ENCODE measurements at regions not wholly inside any gene's neighbourhood (a gene's known extent, or its start where the extent isn't known, plus 50 kb on each side); places are given as distances from the start of the nearest gene placed in this dataset.

DNA sequence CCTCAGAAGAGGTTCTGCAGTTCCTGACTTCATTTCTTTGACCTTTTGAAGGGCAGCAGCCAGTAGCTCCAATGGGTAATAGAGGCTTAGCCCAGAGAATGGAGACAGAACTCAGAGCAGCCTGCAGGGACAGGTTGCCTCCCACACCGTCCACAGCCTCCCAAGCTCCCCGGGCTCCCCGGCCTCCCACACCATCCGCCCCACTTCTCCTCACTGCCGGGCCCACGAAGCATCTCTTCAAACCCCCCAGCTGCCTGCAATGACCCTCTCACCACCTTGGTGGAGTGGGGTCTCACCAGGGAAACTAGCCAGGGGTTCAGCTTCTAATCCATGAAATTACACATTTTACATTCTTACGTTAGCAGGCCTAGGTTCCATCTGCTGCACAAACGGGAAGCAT lies 652.0 kb upstream of the SALL3 start:
- no peaks in the 10 kb centered on the region for H4K20me1 ChIP-seq (ENCODE audit: control insufficient read depth, extremely low read depth, insufficient read depth, low read length)
- no peaks in the 10 kb centered on the region for H3K9me3 ChIP-seq (ENCODE audit: control insufficient read depth, insufficient read depth, low read depth, low read length)
- H3K36me3 ChIP-seq (ENCODE audit: control insufficient read depth, insufficient read depth, low read length): no peaks in the 10 kb centered on the region
- no peak overlapping the region for H3K4me3 ChIP-seq (replicated peaks in 1 of 4; ENCODE audit: control extremely low read depth in 1 of 4, insufficient read depth in 1 of 4, low read depth in 3 of 4, low read length in 4 of 4)
- H3K4me1 ChIP-seq (ENCODE audit: control insufficient read depth, extremely low read depth, insufficient read depth, low read length): no peaks in the 10 kb centered on the region
- no peak overlapping the region for H3K4me2 ChIP-seq (ENCODE audit: extremely low read depth, insufficient read depth, low read length)
- H3K79me2 ChIP-seq (ENCODE audit: control insufficient read depth, insufficient read depth, low read length): no peaks in the 10 kb centered on the region
- no peak overlapping the region for H2AFZ ChIP-seq (ENCODE audit: low read length)
- DNase-seq (ENCODE audit: low read depth in 2 of 2): no peak
- H3K27ac ChIP-seq (ENCODE audit: insufficient read depth, low read length): no peak overlapping the region
- no peaks in the 10 kb centered on the region for H3K27me3 ChIP-seq (ENCODE audit: control insufficient read depth, insufficient read depth, low read length)
- TF ChIP-seq EZH2 (IDR thresholded peaks at IDR 0.05; ENCODE audit: low read length, missing control alignments) (no peak), CTCF (conservative IDR thresholded peaks at IDR 0.05 in 1 of 2, IDR thresholded peaks at IDR 0.05 in 1 of 2; ENCODE audit: low read depth in 1 of 2, low read length in 2 of 2) (no peak)
- no peak overlapping the region for H3K9ac ChIP-seq (ENCODE audit: insufficient read depth, low read length)

DNA sequence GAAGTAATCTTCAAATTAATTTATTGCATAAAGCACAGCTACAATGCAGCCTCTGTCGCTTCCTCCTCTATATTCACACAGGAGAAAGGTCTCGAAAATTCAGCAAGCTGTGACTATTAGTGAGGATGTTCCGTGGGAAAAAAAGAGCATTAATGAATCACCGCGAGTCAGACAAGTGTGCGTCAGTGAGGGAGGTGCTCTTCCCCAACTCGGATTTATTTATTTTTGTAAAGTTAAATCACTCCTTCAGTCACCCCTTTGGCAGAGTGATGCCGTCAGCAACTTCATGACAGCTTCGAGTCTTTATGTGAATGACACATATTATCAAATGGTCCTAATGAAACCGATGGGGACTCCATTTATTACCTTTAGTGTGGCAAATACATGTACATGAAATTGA lies 648.9 kb upstream of the SALL3 start:
- Histone ChIP-seq H3K9me3 (ENCODE audit: control insufficient read depth, insufficient read depth, low read depth, low read length) (no peaks in the 10 kb centered on the region), H3K4me3 (replicated peaks in 1 of 4; ENCODE audit: control extremely low read depth in 1 of 4, insufficient read depth in 1 of 4, low read depth in 3 of 4, low read length in 4 of 4) (no peak overlapping the region), H3K36me3 (ENCODE audit: control insufficient read depth, insufficient read depth, low read length) (no peaks in the 10 kb centered on the region), H3K79me2 (ENCODE audit: control insufficient read depth, insufficient read depth, low read length) (no peaks in the 10 kb centered on the region), H3K4me1 (ENCODE audit: control insufficient read depth, extremely low read depth, insufficient read depth, low read length) (no peaks in the 10 kb centered on the region), H3K27ac (ENCODE audit: insufficient read depth, low read length) (no peak overlapping the region), H3K4me2 (ENCODE audit: extremely low read depth, insufficient read depth, low read length) (no peak overlapping the region), H2AFZ (ENCODE audit: low read length) (no peak overlapping the region), H4K20me1 (ENCODE audit: control insufficient read depth, extremely low read depth, insufficient read depth, low read length) (no peaks in the 10 kb centered on the region), H3K27me3 (ENCODE audit: control insufficient read depth, insufficient read depth, low read length) (no peaks in the 10 kb centered on the region), H3K9ac (ENCODE audit: insufficient read depth, low read length) (no peak overlapping the region)
- DNase-seq (ENCODE audit: low read depth in 2 of 2): peak in 1 of 2 donors; percentile 3
- no peak for TF ChIP-seq CTCF (conservative IDR thresholded peaks at IDR 0.05 in 1 of 2, IDR thresholded peaks at IDR 0.05 in 1 of 2; ENCODE audit: low read depth in 1 of 2, low read length in 2 of 2)
- TF ChIP-seq EZH2 (IDR thresholded peaks at IDR 0.05; ENCODE audit: low read length, missing control alignments): no peak

DNA sequence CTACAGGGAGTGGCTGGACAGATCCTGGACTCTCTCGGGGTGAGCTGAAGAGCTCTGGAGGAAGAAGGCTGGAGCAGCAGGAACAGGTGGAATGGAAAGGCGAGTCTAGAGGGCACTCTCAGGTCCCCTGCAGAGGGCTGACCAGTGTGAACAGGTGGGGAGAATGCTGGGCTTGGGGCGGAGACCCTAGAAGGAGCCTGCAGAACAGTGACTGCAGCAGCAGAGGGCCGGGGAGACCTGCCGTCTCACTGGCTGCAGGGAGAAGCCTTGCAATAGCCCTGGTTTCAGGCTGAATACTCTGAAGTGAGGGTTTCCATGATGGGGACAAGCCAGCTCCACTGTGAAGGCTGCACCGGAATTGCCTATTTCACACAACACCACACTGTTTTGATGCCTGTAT lies 626.7 kb upstream of the SALL3 start:
- Histone ChIP-seq H3K36me3 (ENCODE audit: control insufficient read depth, insufficient read depth, low read length) (no peaks in the 10 kb centered on the region), H4K20me1 (ENCODE audit: control insufficient read depth, extremely low read depth, insufficient read depth, low read length) (no peaks in the 10 kb centered on the region), H3K27me3 (ENCODE audit: control insufficient read depth, insufficient read depth, low read length) (no peaks in the 10 kb centered on the region), H3K4me1 (ENCODE audit: control insufficient read depth, extremely low read depth, insufficient read depth, low read length) (no peaks in the 10 kb centered on the region), H3K79me2 (ENCODE audit: control insufficient read depth, insufficient read depth, low read length) (no peaks in the 10 kb centered on the region), H3K9ac (ENCODE audit: insufficient read depth, low read length) (no peak overlapping the region), H3K4me2 (ENCODE audit: extremely low read depth, insufficient read depth, low read length) (no peak overlapping the region), H2AFZ (ENCODE audit: low read length) (no peak overlapping the region), H3K27ac (ENCODE audit: insufficient read depth, low read length) (no peak overlapping the region), H3K9me3 (ENCODE audit: control insufficient read depth, insufficient read depth, low read depth, low read length) (no peaks in the 10 kb centered on the region), H3K4me3 (replicated peaks in 1 of 4; ENCODE audit: control extremely low read depth in 1 of 4, insufficient read depth in 1 of 4, low read depth in 3 of 4, low read length in 4 of 4) (no peak overlapping the region)
- TF ChIP-seq CTCF (conservative IDR thresholded peaks at IDR 0.05 in 1 of 2, IDR thresholded peaks at IDR 0.05 in 1 of 2; ENCODE audit: low read depth in 1 of 2, low read length in 2 of 2) (no peak), EZH2 (IDR thresholded peaks at IDR 0.05; ENCODE audit: low read length, missing control alignments) (no peak)
- DNase-seq (ENCODE audit: low read depth in 2 of 2): no peak

All from fibroblast of lung (primary cell).